H1 (cell line): ENCODE measurements at regions not wholly inside any gene's neighbourhood (a gene's known extent, or its start where the extent isn't known, plus 50 kb on each side); places are given as distances from the start of the nearest gene placed in this dataset.

Experiments
- CTCF ChIA-PET: fragments of 300-600 bp; sonication (Branson Sonifier 250); formaldehyde crosslinking; loops from one replicate; lab custom pipeline; 2021; ENCODE audit not compliant: partially characterized antibody; lab: Charles Lee
- POLR2A ChIA-PET: fragments of 300-600 bp; sonication (Branson Sonifier 250); formaldehyde crosslinking; loops from one replicate; lab custom pipeline; 2021; ENCODE audit warnings: inconsistent platforms; ENCODE audit not compliant: partially characterized antibody; lab: Charles Lee
- DNase-seq, 2 experiments: peaks; one replicate each; pipeline versions ENCODE4 v3.0.0 to v3.0.0-alpha.2; 2010 to 2022; ENCODE audit warnings: low spot score in 2 of 2, low read depth in 1 of 2, mixed read lengths in 1 of 2
- FAIRE-seq: peaks from 2 replicates; lab custom pipeline; 2011; peaks lifted over from hg19 to GRCh38; lab: Jason Lieb, UNC
- H2AFZ ChIP-seq: 2 replicates; pipeline ENCODE4 v1.8.1; 2012; ENCODE audit warnings: low read length, inconsistent platforms
- H2AK5ac ChIP-seq: 2 replicates; pipeline ENCODE4 v1.6.1; 2013; ENCODE audit warnings: low read depth, low read length
- H2BK120ac ChIP-seq: replicated peaks from 2 replicates; pipeline ENCODE3; 2013; ENCODE audit warnings: low read depth, low read length, inconsistent platforms
- H2BK12ac ChIP-seq: 2 replicates; pipeline ENCODE4 v1.6.1; 2013; ENCODE audit warnings: low read depth, low read length
- H2BK15ac ChIP-seq: 2 replicates; pipeline ENCODE4 v1.6.1; 2013; ENCODE audit warnings: low read length
- H2BK20ac ChIP-seq: 2 replicates; pipeline ENCODE4 v1.6.1; 2013; ENCODE audit warnings: low read length
- H2BK5ac ChIP-seq: 2 replicates; pipeline ENCODE4 v1.6.1; 2013; ENCODE audit warnings: low read depth, low read length
- H3K14ac ChIP-seq: 2 replicates; pipeline ENCODE4 v1.6.1; 2013; ENCODE audit warnings: inconsistent platforms; ENCODE audit not compliant: insufficient read length
- H3K18ac ChIP-seq: 2 replicates; pipeline ENCODE4 v1.6.1; 2013; ENCODE audit warnings: low read length; ENCODE audit errors: extremely low read depth
- H3K23ac ChIP-seq: 2 replicates; pipeline ENCODE4 v1.6.1; 2013; ENCODE audit warnings: inconsistent platforms; ENCODE audit not compliant: insufficient read length
- H3K23me2 ChIP-seq: 2 replicates; pipeline ENCODE4 v1.6.1; 2013; ENCODE audit warnings: low read depth, low read length
- H3K27ac ChIP-seq: 2 replicates; pipeline ENCODE4 v1.6.1; 2011; ENCODE audit warnings: low read depth, low read length, inconsistent platforms
- H3K27me3 ChIP-seq, 4 experiments: replicated peaks in 1 of 4; 1 replicate in 1 of 4; 2 replicates in 3 of 4; pipeline versions ENCODE4 v1.6.1 to v1.8.1; 2011 to 2013; ENCODE audit warnings: low read length in 3 of 4, mild to moderate bottlenecking in 3 of 4, inconsistent platforms in 2 of 4, mixed read lengths in 2 of 4, moderate library complexity in 1 of 4; ENCODE audit not compliant: control insufficient read depth in 3 of 4, insufficient read depth in 3 of 4; ENCODE audit errors: extremely low read depth in 1 of 4
- H3K36me3 ChIP-seq, 4 experiments: 2 replicates each; pipeline versions ENCODE4 v1.6.1 to v1.8.1; 2011 to 2013; ENCODE audit warnings: mild to moderate bottlenecking in 4 of 4, low read length in 3 of 4, moderate library complexity in 2 of 4, control low read depth in 1 of 4, inconsistent platforms in 1 of 4; ENCODE audit not compliant: insufficient read depth in 4 of 4, control insufficient read depth in 2 of 4
- H3K4ac ChIP-seq: replicated peaks from 2 replicates; pipeline ENCODE3; 2013; ENCODE audit warnings: low read length, low read depth, mixed read lengths, inconsistent platforms; ENCODE audit not compliant: insufficient read length
- H3K4me1 ChIP-seq, 4 experiments: replicated peaks in 1 of 4; 1 replicate in 1 of 4; 2 replicates in 3 of 4; pipeline versions ENCODE4 v1.6.1 to v1.8.1; 2011 to 2013; ENCODE audit warnings: low read length in 3 of 4, inconsistent platforms in 2 of 4, mixed read lengths in 1 of 4; ENCODE audit not compliant: insufficient read depth in 4 of 4, control insufficient read depth in 3 of 4
- H3K4me2 ChIP-seq, 2 experiments: 2 replicates each; pipeline versions ENCODE4 v1.6.1 to v1.8.1; 2011 to 2013; ENCODE audit warnings: low read depth in 2 of 2, low read length in 2 of 2, control low read depth in 1 of 2, inconsistent platforms in 1 of 2, mild to moderate bottlenecking in 1 of 2; ENCODE audit not compliant: insufficient read depth in 1 of 2
- H3K4me3 ChIP-seq, 4 experiments: fragments of 200-600, 300-600 bp in 1 of 4; sonication (generic), shearing (Covaris generic), sonication (Bioruptor Twin) in 1 of 4; 2 replicates each; pipeline versions ENCODE4 v1.5.1 to v1.8.1; 2011 to 2016; ENCODE audit warnings: low read length in 4 of 4, low read depth in 3 of 4, control low read depth in 2 of 4, inconsistent platforms in 2 of 4, mild to moderate bottlenecking in 2 of 4, mixed read lengths in 1 of 4, moderate library complexity in 1 of 4; ENCODE audit not compliant: insufficient read depth in 2 of 4; ENCODE audit errors: extremely low read depth in 1 of 4
- H3K56ac ChIP-seq: replicated peaks from 2 replicates; pipeline ENCODE3; 2013; ENCODE audit warnings: low read depth, mild to moderate bottlenecking, mixed read lengths, low read length, inconsistent platforms; ENCODE audit not compliant: insufficient read length
- H3K79me1 ChIP-seq: 2 replicates; pipeline ENCODE4 v1.6.1; 2013; ENCODE audit warnings: low read depth, low read length, control low read depth
- H3K79me2 ChIP-seq, 2 experiments: 2 replicates each; pipeline versions ENCODE4 v1.6.1 to v1.8.1; 2012 to 2013; ENCODE audit warnings: low read length in 2 of 2, mild to moderate bottlenecking in 2 of 2, inconsistent platforms in 1 of 2; ENCODE audit not compliant: insufficient read depth in 2 of 2, control insufficient read depth in 1 of 2
- H3K9ac ChIP-seq, 4 experiments: replicated peaks in 1 of 4; 1 replicate in 1 of 4; 2 replicates in 3 of 4; pipeline versions ENCODE4 v1.6.1 to v1.8.1; 2011 to 2013; ENCODE audit warnings: low read depth in 3 of 4, low read length in 3 of 4, control low read depth in 2 of 4, mild to moderate bottlenecking in 2 of 4, moderate library complexity in 2 of 4, inconsistent platforms in 1 of 4; ENCODE audit errors: extremely low read depth in 1 of 4
- H3K9me3 ChIP-seq, 2 experiments: 2 replicates each; pipeline versions ENCODE4 v1.6.1 to v1.8.1; 2012 to 2013; ENCODE audit warnings: mild to moderate bottlenecking in 2 of 2, moderate library complexity in 2 of 2, control low read depth in 1 of 2, inconsistent platforms in 1 of 2, low read depth in 1 of 2, low read length in 1 of 2, mixed read lengths in 1 of 2; ENCODE audit not compliant: insufficient read depth in 2 of 2
- H4K20me1 ChIP-seq, 2 experiments: replicated peaks in 1 of 2; 2 replicates each; pipeline versions ENCODE3 to v1.8.1; 2011 to 2013; ENCODE audit warnings: inconsistent platforms in 2 of 2, low read length in 2 of 2, mild to moderate bottlenecking in 1 of 2; ENCODE audit not compliant: insufficient read depth in 2 of 2, control insufficient read depth in 1 of 2
- H4K5ac ChIP-seq: 2 replicates; pipeline ENCODE4 v1.6.1; 2013; ENCODE audit warnings: low read length, low read depth, mixed read lengths, inconsistent platforms; ENCODE audit not compliant: insufficient read length
- H4K8ac ChIP-seq: 2 replicates; pipeline ENCODE4 v1.8.0; 2013; ENCODE audit warnings: mild to moderate bottlenecking, moderate library complexity, low read length, inconsistent platforms; ENCODE audit not compliant: insufficient read depth; ENCODE audit errors: extremely low read depth
- H4K91ac ChIP-seq: replicated peaks from 2 replicates; pipeline ENCODE3; 2013; ENCODE audit warnings: low read length, mixed read lengths, inconsistent platforms; ENCODE audit not compliant: insufficient read length
- ATF2 ChIP-seq: IDR thresholded peaks from 2 replicates; pipeline ENCODE4 v1.6.1; 2012; ENCODE audit warnings: low read length, inconsistent platforms
- CEBPB ChIP-seq: IDR thresholded peaks from 2 replicates; pipeline ENCODE4 v1.6.1; 2012; ENCODE audit warnings: low read depth, low read length
- CTBP2 ChIP-seq: IDR thresholded peaks from 2 replicates; pipeline ENCODE4 v1.7.0; 2011; ENCODE audit warnings: borderline replicate concordance, mild to moderate bottlenecking, moderate library complexity, mixed read lengths, low read length; ENCODE audit not compliant: insufficient read depth, insufficient read length
- JUND ChIP-seq: IDR thresholded peaks from 2 replicates; pipeline ENCODE4 v1.6.1; 2011; ENCODE audit warnings: mild to moderate bottlenecking, improper control_type of control experiment, low read length
- TBP ChIP-seq: IDR thresholded peaks from 2 replicates; pipeline ENCODE4 v1.6.1; 2011; ENCODE audit warnings: low read depth, low read length, improper control_type of control experiment
- TEAD4 ChIP-seq: IDR thresholded peaks from 2 replicates; pipeline ENCODE4 v1.6.1; 2012; ENCODE audit warnings: low read depth, low read length, inconsistent platforms, mixed read lengths
- ZNF274 ChIP-seq: IDR thresholded peaks from 2 replicates; pipeline ENCODE4 v1.7.0; 2012; ENCODE audit warnings: low read length, borderline replicate concordance; ENCODE audit errors: extremely low read depth

- H4K8ac ChIP-seq = no peak overlapping the region
- no peaks in the 10 kb centered on the region for H3K23me2 ChIP-seq
- H3K27ac ChIP-seq = no peak overlapping the region
- no peak overlapping the region for H2BK120ac ChIP-seq
- H3K36me3 ChIP-seq = no peaks in the 10 kb centered on the region
- H3K23ac ChIP-seq = no peak overlapping the region
- no peak overlapping the region for H3K18ac ChIP-seq
- no peak for FAIRE-seq
- H3K79me2 ChIP-seq = no peaks in the 10 kb centered on the region
- H3K79me1 ChIP-seq = no peaks in the 10 kb centered on the region
- no peak overlapping the region for H3K9ac ChIP-seq
- H2AK5ac ChIP-seq = no peak overlapping the region
- no peak overlapping the region for H3K14ac ChIP-seq
- H4K20me1 ChIP-seq = no peaks in the 10 kb centered on the region
- no peak overlapping the region for H2BK15ac ChIP-seq
- H3K4me3 ChIP-seq = no peak overlapping the region
- no peak overlapping the region for H3K56ac ChIP-seq
- H2BK20ac ChIP-seq = no peak overlapping the region
- ChIA-PET CTCF (interaction anchor here (0.7 to 2.4 kb wide), 5 partner anchors 10 to 830 kb away, joined by 3 to 16 read pairs (median 4); no protein-coding TSS in a partner anchor), POLR2A (no interaction called here)
- H2BK5ac ChIP-seq = no peak overlapping the region
- no peak overlapping the region for H3K4me2 ChIP-seq
- no peaks in the 10 kb centered on the region for H3K27me3 ChIP-seq
- no peak overlapping the region for H4K91ac ChIP-seq
- H4K5ac ChIP-seq = no peak overlapping the region
- no peak overlapping the region for H2BK12ac ChIP-seq
- H3K4me1 ChIP-seq = no peaks in the 10 kb centered on the region
- no peak overlapping the region for H2AFZ ChIP-seq
- H3K9me3 ChIP-seq = no peaks in the 10 kb centered on the region
- DNase-seq = no peak
- TF ChIP-seq ATF2 (no peak), TEAD4 (no peak), ZNF274 (no peak), CEBPB (no peak), TBP (no peak), CTBP2 (no peak), JUND (no peak)
- no peak overlapping the region for H3K4ac ChIP-seq
Measured at GRCh38 chr13:78147905-78148304, 229.3 kb upstream of the EDNRB start.
